Prostate gland (tissue), 2 donors: ENCODE measurements at regions not wholly inside any gene's neighbourhood (a gene's known extent, or its start where the extent isn't known, plus 50 kb on each side); places are given as distances from the start of the nearest gene placed in this dataset.

Source experiments
- POLR2AphosphoS5 ChIP-seq: sonication (generic); formaldehyde crosslinking; IDR thresholded peaks from one replicate; pipeline ENCODE4 v1.6.1; 2017; ENCODE audit warnings: antibody characterized with exemption
- TF ChIP-seq, protein P1 (sequence below), 4 experiments: fragments of 200-600 bp in 2 of 4; fragments of 450-650 bp in 2 of 4; sonication (generic) in 2 of 4; IDR thresholded peaks; 1 replicate in 3 of 4; 2 replicates in 1 of 4; pipeline ENCODE4 v1.5.1; 2016 to 2019; ENCODE audit warnings: antibody characterized with exemption in 4 of 4, mild to moderate bottlenecking in 2 of 4, moderate library complexity in 2 of 4

DNA sequence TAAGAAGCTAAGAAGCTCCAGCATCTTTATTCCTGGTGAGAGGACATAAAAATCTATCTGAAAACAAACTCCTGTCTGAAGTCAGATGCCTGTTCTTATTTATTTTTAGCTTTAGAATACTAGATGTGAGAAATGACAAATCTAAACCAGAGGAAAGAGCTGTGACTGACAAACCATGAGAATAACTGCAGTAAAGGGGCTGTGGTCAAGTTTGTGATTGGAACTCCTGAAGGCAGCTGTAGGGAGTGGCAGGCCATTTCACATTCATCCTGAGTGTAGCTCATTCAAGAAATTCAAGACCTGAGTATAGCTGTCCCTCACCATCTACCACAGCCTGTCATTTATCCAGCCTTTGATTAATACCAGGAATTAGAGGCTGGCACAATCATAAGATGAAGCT is 718.8 kb downstream of the BRINP1 start:
- no peak for TF ChIP-seq POLR2AphosphoS5
- TF ChIP-seq, protein P1, sequence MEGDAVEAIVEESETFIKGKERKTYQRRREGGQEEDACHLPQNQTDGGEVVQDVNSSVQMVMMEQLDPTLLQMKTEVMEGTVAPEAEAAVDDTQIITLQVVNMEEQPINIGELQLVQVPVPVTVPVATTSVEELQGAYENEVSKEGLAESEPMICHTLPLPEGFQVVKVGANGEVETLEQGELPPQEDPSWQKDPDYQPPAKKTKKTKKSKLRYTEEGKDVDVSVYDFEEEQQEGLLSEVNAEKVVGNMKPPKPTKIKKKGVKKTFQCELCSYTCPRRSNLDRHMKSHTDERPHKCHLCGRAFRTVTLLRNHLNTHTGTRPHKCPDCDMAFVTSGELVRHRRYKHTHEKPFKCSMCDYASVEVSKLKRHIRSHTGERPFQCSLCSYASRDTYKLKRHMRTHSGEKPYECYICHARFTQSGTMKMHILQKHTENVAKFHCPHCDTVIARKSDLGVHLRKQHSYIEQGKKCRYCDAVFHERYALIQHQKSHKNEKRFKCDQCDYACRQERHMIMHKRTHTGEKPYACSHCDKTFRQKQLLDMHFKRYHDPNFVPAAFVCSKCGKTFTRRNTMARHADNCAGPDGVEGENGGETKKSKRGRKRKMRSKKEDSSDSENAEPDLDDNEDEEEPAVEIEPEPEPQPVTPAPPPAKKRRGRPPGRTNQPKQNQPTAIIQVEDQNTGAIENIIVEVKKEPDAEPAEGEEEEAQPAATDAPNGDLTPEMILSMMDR (IDR thresholded peaks at IDR 0.05), result no peak
